NCI-H1105 (cell line): ENCODE measurements at regions not wholly inside any gene's neighbourhood (a gene's known extent, or its start where the extent isn't known, plus 50 kb on each side); places are given as distances from the start of the nearest gene placed in this dataset.
A peak's percentile ranks its signal among the peaks of the same experiment; 100 is the strongest.
"Not testable (repeated sequence)": the region's sequence is repeated elsewhere in the genome, so short reads cannot be mapped to it uniquely, and the experiment has no call there.

Experiments
- DNase-seq: peaks from one replicate; lab custom pipeline; 2025; lab: John Stamatoyannopoulos, UW

GRCh38 chr1:14259191-14259757 lies 339.2 kb upstream of the KAZN start:
- no peak for DNase-seq

DNA sequence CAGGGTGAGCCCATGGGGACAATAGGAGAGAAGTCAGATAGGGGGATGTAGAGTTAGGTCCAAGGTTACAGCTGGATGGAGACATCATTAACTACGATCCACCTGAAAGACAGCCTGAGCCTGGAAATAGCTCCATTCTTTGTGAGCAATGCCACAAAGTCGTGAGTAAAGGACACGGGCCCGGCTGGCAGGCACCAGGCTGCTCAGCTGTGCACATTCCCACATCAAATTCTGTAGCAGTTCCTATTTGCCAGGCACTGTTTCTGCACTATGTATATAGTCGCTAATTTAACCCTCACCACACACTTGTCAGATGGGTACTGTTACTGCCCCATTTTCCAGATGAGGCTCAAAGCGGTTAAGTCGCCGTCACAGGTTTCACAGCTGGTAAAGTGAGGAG lies 338.0 kb upstream of the KAZN start:
- DNase-seq, result no peak

DNA sequence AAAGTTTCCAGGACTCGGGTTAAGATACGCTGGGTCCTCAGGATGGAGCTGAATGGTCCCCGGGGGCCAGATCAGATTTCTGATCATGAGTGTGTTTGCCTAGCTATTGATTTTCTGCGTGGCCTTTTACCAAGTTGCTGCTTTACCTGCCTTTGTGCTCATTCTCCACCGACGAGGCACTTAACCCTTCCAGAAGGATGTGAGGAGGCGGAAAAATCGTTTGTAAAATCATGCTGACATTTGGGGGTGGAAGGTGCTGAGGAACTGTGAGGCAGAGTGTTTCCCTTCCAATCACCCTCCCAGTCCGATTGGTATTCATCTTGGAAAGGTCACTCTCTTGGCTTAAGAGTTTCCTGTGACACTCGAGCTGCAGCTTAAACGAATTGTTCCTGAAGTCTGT lies 337.1 kb upstream of the KAZN start:
- no peak for DNase-seq

DNA sequence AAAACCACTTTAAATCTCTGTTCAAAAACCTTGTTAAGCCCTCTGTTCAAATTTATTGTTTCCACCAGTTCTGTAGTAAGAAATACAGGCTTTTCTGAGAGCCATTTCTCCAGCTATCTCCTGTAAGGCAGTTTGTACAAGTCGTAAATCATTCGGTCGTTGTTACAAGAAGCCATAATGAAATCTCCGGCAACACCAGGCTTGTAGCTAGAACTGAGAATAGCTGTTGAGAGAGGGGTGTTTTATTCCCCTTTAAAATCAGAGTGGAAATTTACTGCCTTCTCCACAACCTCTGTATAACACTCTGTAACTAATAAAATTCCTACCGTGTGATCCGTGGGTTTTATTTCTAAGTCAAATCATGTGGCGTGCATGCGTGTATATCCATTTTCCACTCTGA lies 335.8 kb upstream of the KAZN start:
- DNase-seq, result no peak

DNA sequence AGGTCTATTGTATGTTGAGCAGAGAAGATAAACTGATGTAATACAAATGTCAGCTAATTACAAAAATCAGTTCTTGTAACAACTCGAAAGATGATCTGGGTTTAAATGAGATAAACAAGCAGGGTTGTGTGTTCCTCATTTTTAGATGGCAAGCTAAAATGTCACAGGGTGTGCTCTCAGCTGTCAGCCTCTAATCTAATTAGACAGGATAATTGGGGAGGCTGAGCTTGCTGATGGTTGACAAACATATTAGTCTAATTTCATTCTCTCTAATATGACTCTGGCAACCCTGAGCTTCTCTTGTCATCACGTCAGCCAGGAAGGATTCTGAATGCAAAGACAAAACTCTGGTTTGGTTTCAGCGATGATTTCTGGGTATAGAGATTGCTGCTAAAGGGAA lies 335.3 kb upstream of the KAZN start:
- DNase-seq, result peak; percentile 6

- DNase-seq, result no peak
These were observed 334.8 kb upstream of the KAZN start for GRCh38 chr1:14263671-14264070.

- no peak for DNase-seq
These were observed 333.0 kb upstream of the KAZN start for GRCh38 chr1:14265495-14265894.

- no peak for DNase-seq
These were observed 330.5 kb upstream of the KAZN start for GRCh38 chr1:14267991-14268390.

- no peak for DNase-seq
These were observed 327.7 kb upstream of the KAZN start for GRCh38 chr1:14270821-14271220.

GRCh38 chr1:14273811-14274210 lies 324.7 kb upstream of the KAZN start:
- DNase-seq, result no peak

DNA sequence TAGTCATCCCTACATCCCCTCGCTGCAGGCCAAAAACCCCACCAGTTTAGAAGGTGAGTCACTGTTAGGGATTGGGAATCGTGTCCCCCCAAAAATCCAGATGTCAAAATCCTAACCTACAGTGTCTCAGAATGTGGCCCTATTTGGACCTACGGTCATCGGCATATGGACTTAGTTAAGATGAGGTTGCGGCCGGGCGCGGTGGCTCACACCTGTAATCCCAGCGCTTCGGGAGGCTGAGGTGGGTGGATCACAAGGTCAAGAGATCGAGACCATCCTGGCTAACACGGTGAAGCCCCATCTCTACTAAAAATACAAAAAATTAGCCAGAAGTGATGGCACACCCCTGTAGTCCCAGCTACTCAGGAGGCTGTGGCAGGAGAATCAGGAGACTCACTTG lies 318.6 kb upstream of the KAZN start:
- DNase-seq, result not testable (repeated sequence)

DNA sequence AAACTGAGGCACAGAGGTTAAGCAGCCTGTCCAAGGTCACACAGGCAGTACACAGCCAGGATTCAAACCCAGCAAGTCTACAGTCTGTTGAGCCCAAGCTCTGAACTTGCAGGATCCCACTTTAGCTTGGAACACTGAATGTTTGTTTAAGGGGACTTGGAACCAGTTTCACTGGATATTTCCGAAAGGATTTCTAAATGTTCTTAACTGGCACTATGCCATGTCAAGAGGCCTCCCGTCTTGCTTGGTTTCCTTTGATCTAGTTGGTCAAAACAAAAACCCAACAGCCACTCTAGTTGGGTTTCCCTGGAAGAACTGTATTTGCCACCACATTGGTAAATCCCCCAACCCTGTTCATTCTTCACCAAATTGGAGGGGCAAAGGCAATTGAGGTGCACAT lies 317.6 kb upstream of the KAZN start:
- DNase-seq, result peak; percentile 62

DNA sequence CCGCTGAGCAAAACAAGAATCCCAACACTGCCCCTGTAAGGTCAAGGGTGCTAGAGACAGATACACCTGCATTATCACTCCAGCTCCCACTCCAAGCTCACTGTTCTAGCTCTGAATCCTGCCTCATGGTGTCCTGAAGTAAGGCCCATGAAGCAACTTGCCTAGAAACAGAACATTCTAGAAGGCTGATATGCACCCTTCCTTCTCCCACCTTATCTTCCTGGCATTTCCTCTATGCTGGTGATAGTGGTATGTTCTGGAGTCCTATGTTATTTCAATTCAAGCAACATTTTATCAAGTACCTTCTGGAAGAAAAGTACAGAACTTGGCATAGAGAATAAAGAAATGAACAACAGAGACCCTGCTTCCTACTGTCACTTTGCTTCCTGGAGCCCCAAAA lies 317.1 kb upstream of the KAZN start:
- DNase-seq, result no peak

DNA sequence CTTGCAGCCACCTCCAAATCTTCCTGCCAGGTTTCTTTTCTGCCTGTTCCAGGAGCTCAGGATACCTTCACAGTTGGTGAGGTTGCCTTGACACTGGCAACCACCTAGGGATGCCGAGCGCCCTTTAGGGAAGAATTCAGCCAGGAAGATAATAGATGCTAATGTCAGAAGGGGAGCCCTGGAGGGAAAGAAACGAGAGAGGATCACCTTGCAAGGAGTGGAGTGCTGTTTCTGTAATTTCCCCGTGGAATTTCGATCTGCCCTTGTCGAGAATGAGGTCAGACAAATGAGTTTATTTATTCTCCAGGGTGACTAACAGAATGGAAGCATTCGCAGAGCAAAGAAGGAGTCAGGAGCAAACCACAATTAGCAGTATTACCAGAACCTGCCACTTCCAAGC lies 315.8 kb upstream of the KAZN start:
- DNase-seq, result no peak

- DNase-seq, result no peak
These were observed 313.2 kb upstream of the KAZN start for GRCh38 chr1:14285238-14285637.

- peak; percentile 11 for DNase-seq
These were observed 307.3 kb upstream of the KAZN start for GRCh38 chr1:14291182-14291581.

DNA sequence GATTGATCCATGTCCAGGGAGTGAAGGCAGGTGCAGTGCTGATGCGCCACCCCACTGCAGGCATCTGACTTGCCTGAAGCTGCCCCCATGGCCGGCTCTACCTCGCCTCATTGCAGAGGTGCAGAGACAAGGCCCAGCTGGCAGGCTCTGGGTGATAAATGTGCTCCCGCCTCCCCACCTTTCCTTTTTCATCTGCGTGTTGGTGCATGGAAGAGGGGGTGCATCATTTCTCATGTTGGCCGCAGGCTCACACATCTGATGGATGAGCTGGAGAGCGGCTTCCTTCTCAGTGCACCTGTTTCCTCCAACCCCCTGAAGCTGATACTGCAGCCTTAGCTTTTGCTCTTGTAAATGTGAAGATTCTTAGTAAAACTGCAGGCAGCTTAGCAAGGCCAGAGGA lies 306.0 kb upstream of the KAZN start:
- DNase-seq, result no peak

DNA sequence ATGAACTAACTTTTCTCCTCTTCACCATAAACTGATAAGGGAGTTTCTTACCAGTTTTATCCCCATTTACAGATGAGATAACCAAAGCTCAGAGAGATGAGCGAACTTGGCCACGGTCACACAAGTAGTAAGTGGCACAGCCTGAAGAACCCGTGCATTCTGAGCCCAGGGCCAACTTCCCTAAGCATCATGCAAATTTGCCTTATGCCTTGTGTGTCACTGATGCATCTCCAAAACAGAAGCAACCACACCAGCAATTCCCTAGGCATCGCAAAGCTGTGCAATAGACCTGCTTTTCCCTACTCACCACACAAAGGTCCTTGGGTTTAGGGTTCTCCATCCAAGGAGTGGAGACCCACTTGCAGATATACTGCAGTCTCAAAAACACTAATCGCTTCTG lies 304.5 kb upstream of the KAZN start:
- DNase-seq, result no peak

GRCh38 chr1:14294860-14295536 lies 303.5 kb upstream of the KAZN start:
- DNase-seq, result no peak

GRCh38 chr1:14296795-14297194 lies 301.7 kb upstream of the KAZN start:
- no peak for DNase-seq

DNA sequence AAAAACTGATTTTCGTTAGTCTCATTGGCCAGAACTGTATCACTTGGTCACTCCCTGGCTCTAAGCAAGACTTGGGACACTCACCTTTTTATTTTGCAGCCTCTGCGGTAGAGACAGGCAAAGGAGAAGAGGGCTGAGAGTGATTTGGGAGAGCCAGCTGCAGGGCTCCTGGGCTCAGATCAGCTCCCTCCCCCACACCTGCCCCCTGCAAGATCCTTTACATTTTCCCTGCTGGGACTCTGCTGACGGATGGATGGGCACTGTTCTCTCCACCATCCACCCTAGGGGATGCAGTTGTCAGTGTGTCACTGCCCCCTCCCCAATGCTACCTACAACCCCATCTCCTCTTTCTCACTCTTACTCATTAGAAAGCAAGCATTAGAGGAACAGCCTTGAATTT lies 301.1 kb upstream of the KAZN start:
- no peak for DNase-seq

GRCh38 chr1:14298806-14299205 lies 299.7 kb upstream of the KAZN start:
- no peak for DNase-seq

DNA sequence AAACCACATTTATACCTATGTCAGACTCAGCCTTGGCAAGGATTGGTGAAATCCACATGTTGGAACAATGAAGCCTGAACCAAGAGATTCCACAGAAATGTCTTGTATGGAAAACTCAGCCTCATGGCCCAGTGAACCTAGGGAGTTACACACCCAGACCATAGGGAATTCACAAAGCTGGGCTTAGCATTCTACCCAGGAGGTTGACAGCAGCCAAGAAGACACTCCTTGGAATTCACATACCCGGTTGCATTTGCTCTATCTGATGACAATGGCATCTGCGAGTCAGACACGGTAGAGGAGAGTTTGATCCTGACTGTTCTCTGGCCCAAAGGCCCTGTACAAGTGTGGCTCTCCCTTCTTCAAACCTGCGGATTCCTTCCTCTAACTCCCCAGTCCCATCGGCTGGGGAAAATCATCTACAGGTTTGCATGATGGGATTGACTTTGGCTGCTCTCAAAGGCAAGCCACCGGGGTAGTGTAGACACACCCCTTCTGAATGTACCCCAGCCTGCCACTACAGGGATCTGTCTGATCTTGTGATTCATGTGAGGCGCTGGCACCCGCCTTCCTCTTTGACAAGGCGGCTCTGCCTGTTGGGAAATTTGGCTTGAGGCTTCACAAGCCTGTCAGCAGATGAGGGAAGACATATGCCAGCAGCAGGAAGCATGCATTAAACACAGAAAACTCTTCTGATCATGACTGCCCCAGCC lies 297.3 kb upstream of the KAZN start:
- no peak for DNase-seq

- no peak for DNase-seq
These were observed 296.8 kb upstream of the KAZN start for GRCh38 chr1:14301704-14302024.
